ENCODE measurements at regions not wholly inside any gene's neighbourhood (a gene's known extent, or its start where the extent isn't known, plus 50 kb on each side); places are given as distances from the start of the nearest gene placed in this dataset.

GRCh38 chr17:77352996-77353395, 212.2 kb downstream of the SEC14L1 start:
- no peak for TF ChIP-seq CTCF (conservative IDR thresholded peaks at IDR 0.05)
- TF ChIP-seq ZFX (IDR thresholded peaks at IDR 0.05) = no peak

Measured in C4-2B (cell line).